AG04450 (cell line): ENCODE measurements at regions not wholly inside any gene's neighbourhood (a gene's known extent, or its start where the extent isn't known, plus 50 kb on each side); places are given as distances from the start of the nearest gene placed in this dataset.

Experiments used
- CTCF ChIA-PET: fragments of 300-600, 350-600 bp; formaldehyde crosslinking; extraction: SDS; loops from one replicate; lab custom pipeline; 2022; ENCODE audit warnings: antibody characterized with exemption, inconsistent platforms; lab: Charles Lee
- POLR2A ChIA-PET: fragments of 350-600 bp; formaldehyde crosslinking; extraction: SDS; loops from one replicate; lab custom pipeline; 2021; ENCODE audit warnings: antibody characterized with exemption, inconsistent platforms; lab: Yijun Ruan, JAX
- DNase-seq: peaks from one replicate; pipeline ENCODE4 v3.0.0-alpha.2; 2011; ENCODE audit warnings: low read depth, low spot score
- H3K27ac ChIP-seq: one replicate; pipeline ENCODE4 v1.5.1; 2012; ENCODE audit warnings: low read depth, low read length, control low read depth
- H3K27me3 ChIP-seq: one replicate; pipeline ENCODE4 v1.6.0; 2012; ENCODE audit warnings: low read length; ENCODE audit not compliant: control insufficient read depth, insufficient read depth
- H3K4me3 ChIP-seq: 2 replicates; pipeline ENCODE4 v1.5.1; 2011; ENCODE audit warnings: mild to moderate bottlenecking, low read depth, low read length, control low read depth
- H3K9me3 ChIP-seq: 2 replicates; pipeline ENCODE4 v1.5.1; 2012; ENCODE audit warnings: low read length; ENCODE audit not compliant: control insufficient read depth, insufficient read depth
- CTCF ChIP-seq: IDR thresholded peaks from 2 replicates; pipeline ENCODE4 v1.5.1; 2011; ENCODE audit warnings: low read depth, low read length, control low read depth, inconsistent platforms

- POLR2A ChIA-PET, result interaction anchor here (0.6 to 3.4 kb wide), 4 partner anchors 43 to 449 kb away, joined by 4 to 24 read pairs (median 6); partner anchors contain the start of gene TRIM13
- Histone ChIP-seq H3K27me3 (no peaks in the 10 kb centered on the region), H3K9me3 (no peaks in the 10 kb centered on the region), H3K27ac (peak overlapping the region; percentile 79), H3K4me3 (peak overlapping the region; percentile 94)
- DNase-seq, result no peak
- CTCF ChIA-PET, result interaction anchor here (0.7 to 5.1 kb wide), 4 partner anchors 82 to 1206 kb away, joined by 3 to 36 read pairs (median 6); partner anchors contain the start of gene TRIM13
- TF ChIP-seq CTCF, result no peak
Measured at GRCh38 chr13:50080203-50080910, 65.1 kb downstream of the KCNRG start.

GRCh38 chr13:50080911-50081678 lies 65.9 kb downstream of the KCNRG start:
- TF ChIP-seq CTCF, result no peak
- no peak for DNase-seq
- CTCF ChIA-PET, result interaction anchor here (0.9 to 5.1 kb wide), 4 partner anchors 83 to 720 kb away, joined by 6 to 36 read pairs (median 6); partner anchors contain the start of gene TRIM13
- H3K27ac ChIP-seq, result peak overlapping the region; percentile 79
- POLR2A ChIA-PET, result interaction anchor here (1.0 to 3.4 kb wide), 7 partner anchors 12 to 831 kb away, joined by 3 to 24 read pairs (median 5); partner anchors contain the start of genes KCNRG and TRIM13
- no peaks in the 10 kb centered on the region for H3K9me3 ChIP-seq
- peak overlapping the region; percentile 94 for H3K4me3 ChIP-seq
- H3K27me3 ChIP-seq, result no peaks in the 10 kb centered on the region

- Histone ChIP-seq H3K9me3 (no peaks in the 10 kb centered on the region), H3K27ac (peak overlapping the region; percentile 79), H3K27me3 (no peaks in the 10 kb centered on the region), H3K4me3 (peak overlapping the region; percentile 94)
- CTCF ChIA-PET, result interaction anchor here (1.5 to 5.1 kb wide), 4 partner anchors 84 to 719 kb away, joined by 4 to 36 read pairs (median 6); partner anchors contain the start of gene TRIM13
- TF ChIP-seq CTCF, result peak; percentile 24; the same call in 1 of the 2 replicates
- DNase-seq, result peak; percentile 97
- POLR2A ChIA-PET, result interaction anchor here (1.0 to 3.4 kb wide), 8 partner anchors 12 to 830 kb away, joined by 3 to 24 read pairs (median 5); partner anchors contain the start of genes KCNRG and TRIM13
Measured at GRCh38 chr13:50081679-50082425, 66.6 kb downstream of the KCNRG start.

- TF ChIP-seq CTCF, result no peak
- CTCF ChIA-PET, result interaction anchor here (1.5 to 5.1 kb wide), 5 partner anchors 85 to 987 kb away, joined by 4 to 36 read pairs (median 8); partner anchors contain the start of gene TRIM13
- POLR2A ChIA-PET, result interaction anchor here (0.6 to 2.9 kb wide), 5 partner anchors 42 to 1731 kb away, joined by 3 to 13 read pairs (median 4); partner anchors contain the start of genes KCNRG and TRIM13
- H3K4me3 ChIP-seq, result peak overlapping the region; percentile 86
- H3K27ac ChIP-seq, result peak overlapping the region; percentile 68
- DNase-seq, result no peak
- H3K27me3 ChIP-seq, result no peaks in the 10 kb centered on the region
- H3K9me3 ChIP-seq, result no peaks in the 10 kb centered on the region
Measured at GRCh38 chr13:50082426-50083281, 67.4 kb downstream of the KCNRG start.
